ENCODE measurements at regions not wholly inside any gene's neighbourhood (a gene's known extent, or its start where the extent isn't known, plus 50 kb on each side); places are given as distances from the start of the nearest gene placed in this dataset.
A peak's percentile ranks its signal among the peaks of the same experiment; 100 is the strongest.
"Not testable (repeated sequence)": the region's sequence is repeated elsewhere in the genome, so short reads cannot be mapped to it uniquely, and the experiment has no call there.

- not testable (repeated sequence) for H3K36me3 ChIP-seq (ENCODE audit: control insufficient read depth, insufficient read depth, low read length); DNase-seq; H3K4me3 ChIP-seq (ENCODE audit: low read length); H3K27ac ChIP-seq (ENCODE audit: low read length); H3K9me3 ChIP-seq (ENCODE audit: control insufficient read depth, low read depth, low read length); H3K27me3 ChIP-seq (ENCODE audit: control insufficient read depth, insufficient read depth, low read length); H3K4me1 ChIP-seq (ENCODE audit: control insufficient read depth, insufficient read depth, low read length)
- no CpG with 5 or more reads among the region's 2 CpGs for WGBS (ENCODE audit: insufficient coverage, low lambda C conversion rate)
Measured at GRCh38 chr7:110438926-110439325, 652.0 kb upstream of the LRRN3 start.

GRCh38 chr7:110442381-110442837, 648.5 kb upstream of the LRRN3 start:
- no CpG with 5 or more reads among the region's 4 CpGs for WGBS (ENCODE audit: insufficient coverage, low lambda C conversion rate)
- Histone ChIP-seq H3K36me3 (ENCODE audit: control insufficient read depth, insufficient read depth, low read length) (no peaks in the 10 kb centered on the region), H3K4me1 (ENCODE audit: control insufficient read depth, insufficient read depth, low read length) (no peaks in the 10 kb centered on the region), H3K27me3 (ENCODE audit: control insufficient read depth, insufficient read depth, low read length) (no peaks in the 10 kb centered on the region), H3K27ac (ENCODE audit: low read length) (no peak overlapping the region), H3K4me3 (ENCODE audit: low read length) (no peak overlapping the region), H3K9me3 (ENCODE audit: control insufficient read depth, low read depth, low read length) (no peaks in the 10 kb centered on the region)
- DNase-seq = peak; percentile 52 to 72

DNA sequence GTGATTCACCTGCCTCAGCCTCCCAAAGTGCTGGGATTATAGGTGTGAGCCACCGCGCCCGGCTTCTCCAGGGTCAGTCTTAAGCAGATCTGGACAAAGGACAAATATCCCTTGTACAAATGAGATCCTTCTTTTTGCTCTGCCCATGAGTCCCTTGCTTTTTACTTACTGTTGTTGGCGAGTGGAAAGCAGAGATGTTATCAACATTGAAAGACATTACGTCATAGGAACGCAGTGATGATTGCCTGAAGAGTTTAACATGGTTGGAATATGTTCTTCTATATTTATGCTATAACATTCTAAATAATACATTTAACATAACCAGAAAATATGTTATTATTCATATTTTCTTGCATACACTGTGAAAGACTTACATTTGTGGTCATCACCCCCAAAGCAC, 644.3 kb upstream of the LRRN3 start:
- no peak for DNase-seq
- Histone ChIP-seq H3K27ac (ENCODE audit: low read length) (no peak overlapping the region), H3K4me1 (ENCODE audit: control insufficient read depth, insufficient read depth, low read length) (no peaks in the 10 kb centered on the region), H3K9me3 (ENCODE audit: control insufficient read depth, low read depth, low read length) (no peaks in the 10 kb centered on the region), H3K4me3 (ENCODE audit: low read length) (no peak overlapping the region), H3K27me3 (ENCODE audit: control insufficient read depth, insufficient read depth, low read length) (no peaks in the 10 kb centered on the region), H3K36me3 (ENCODE audit: control insufficient read depth, insufficient read depth, low read length) (no peaks in the 10 kb centered on the region)
- WGBS (ENCODE audit: insufficient coverage, low lambda C conversion rate) = no CpG with 5 or more reads among the region's 6 CpGs

GRCh38 chr7:110448918-110449317, 642.0 kb upstream of the LRRN3 start:
- Histone ChIP-seq H3K4me1 (ENCODE audit: control insufficient read depth, insufficient read depth, low read length) (no peaks in the 10 kb centered on the region), H3K4me3 (ENCODE audit: low read length) (no peak overlapping the region), H3K27ac (ENCODE audit: low read length) (no peak overlapping the region), H3K9me3 (ENCODE audit: control insufficient read depth, low read depth, low read length) (no peaks in the 10 kb centered on the region), H3K27me3 (ENCODE audit: control insufficient read depth, insufficient read depth, low read length) (no peaks in the 10 kb centered on the region), H3K36me3 (ENCODE audit: control insufficient read depth, insufficient read depth, low read length) (no peaks in the 10 kb centered on the region)
- no peak for DNase-seq

- Histone ChIP-seq H3K27ac (ENCODE audit: low read length) (no peak overlapping the region), H3K9me3 (ENCODE audit: control insufficient read depth, low read depth, low read length) (no peaks in the 10 kb centered on the region), H3K4me3 (ENCODE audit: low read length) (no peak overlapping the region), H3K27me3 (ENCODE audit: control insufficient read depth, insufficient read depth, low read length) (no peaks in the 10 kb centered on the region), H3K36me3 (ENCODE audit: control insufficient read depth, insufficient read depth, low read length) (no peaks in the 10 kb centered on the region), H3K4me1 (ENCODE audit: control insufficient read depth, insufficient read depth, low read length) (no peaks in the 10 kb centered on the region)
- no peak for DNase-seq
- WGBS (ENCODE audit: insufficient coverage, low lambda C conversion rate) = 93% methylated on average over 2 of the region's 3 CpGs
Measured at GRCh38 chr7:110454713-110455112, 636.2 kb upstream of the LRRN3 start.

- Histone ChIP-seq H3K4me3 (ENCODE audit: low read length) (no peak overlapping the region), H3K27me3 (ENCODE audit: control insufficient read depth, insufficient read depth, low read length) (no peaks in the 10 kb centered on the region), H3K4me1 (ENCODE audit: control insufficient read depth, insufficient read depth, low read length) (no peaks in the 10 kb centered on the region), H3K36me3 (ENCODE audit: control insufficient read depth, insufficient read depth, low read length) (no peaks in the 10 kb centered on the region), H3K9me3 (ENCODE audit: control insufficient read depth, low read depth, low read length) (no peaks in the 10 kb centered on the region), H3K27ac (ENCODE audit: low read length) (no peak overlapping the region)
- WGBS (ENCODE audit: insufficient coverage, low lambda C conversion rate) = 52% methylated on average over 2 of the region's 2 CpGs
- DNase-seq = no peak
Measured at GRCh38 chr7:110461621-110462020, 629.3 kb upstream of the LRRN3 start.

DNA sequence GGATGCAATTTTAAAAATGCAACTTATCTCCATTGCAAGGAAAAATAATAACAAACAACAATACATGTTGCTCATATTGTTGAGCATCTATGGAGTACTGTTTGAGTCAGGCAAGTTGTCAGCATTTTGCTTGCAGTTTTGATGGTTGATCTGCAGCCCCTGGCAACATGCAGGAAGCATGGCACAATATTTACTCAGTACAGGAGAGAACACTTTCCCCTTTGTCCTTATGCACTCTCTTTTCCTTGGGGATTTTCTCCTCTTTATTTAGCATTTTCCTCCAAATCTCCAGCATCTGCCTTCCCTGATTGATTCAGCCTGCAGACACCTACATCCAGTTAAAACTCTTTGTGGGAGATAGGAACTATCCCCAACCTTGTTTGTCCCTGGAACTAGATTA, 620.5 kb upstream of the LRRN3 start:
- Histone ChIP-seq H3K4me1 (ENCODE audit: control insufficient read depth, insufficient read depth, low read length) (no peaks in the 10 kb centered on the region), H3K36me3 (ENCODE audit: control insufficient read depth, insufficient read depth, low read length) (no peaks in the 10 kb centered on the region), H3K27ac (ENCODE audit: low read length) (no peak overlapping the region), H3K9me3 (ENCODE audit: control insufficient read depth, low read depth, low read length) (no peaks in the 10 kb centered on the region), H3K27me3 (ENCODE audit: control insufficient read depth, insufficient read depth, low read length) (no peaks in the 10 kb centered on the region), H3K4me3 (ENCODE audit: low read length) (no peak overlapping the region)
- no peak for DNase-seq

- DNase-seq = not testable (repeated sequence)
- no CpG with 5 or more reads among the region's 7 CpGs for WGBS (ENCODE audit: insufficient coverage, low lambda C conversion rate)
Measured at GRCh38 chr7:110472419-110472818, 618.5 kb upstream of the LRRN3 start.

GRCh38 chr7:110480964-110481363, 610.0 kb upstream of the LRRN3 start:
- no peak for DNase-seq
- H3K9me3 ChIP-seq (ENCODE audit: control insufficient read depth, low read depth, low read length) = peaks cover 3% of the 10 kb centered on the region
- no CpG with 5 or more reads among the region's 2 CpGs for WGBS (ENCODE audit: insufficient coverage, low lambda C conversion rate)
- no peak overlapping the region for H3K4me3 ChIP-seq (ENCODE audit: low read length)
- H3K36me3 ChIP-seq (ENCODE audit: control insufficient read depth, insufficient read depth, low read length) = no peaks in the 10 kb centered on the region
- no peaks in the 10 kb centered on the region for H3K4me1 ChIP-seq (ENCODE audit: control insufficient read depth, insufficient read depth, low read length)
- H3K27ac ChIP-seq (ENCODE audit: low read length) = no peak overlapping the region
- no peaks in the 10 kb centered on the region for H3K27me3 ChIP-seq (ENCODE audit: control insufficient read depth, insufficient read depth, low read length)

More at GRCh38 chr7:110472419-110472818, 618.5 kb upstream of the LRRN3 start:
- not testable (repeated sequence) for H3K9me3 ChIP-seq (ENCODE audit: control insufficient read depth, low read depth, low read length); H3K27me3 ChIP-seq (ENCODE audit: control insufficient read depth, insufficient read depth, low read length); H3K4me3 ChIP-seq (ENCODE audit: low read length); H3K36me3 ChIP-seq (ENCODE audit: control insufficient read depth, insufficient read depth, low read length); H3K4me1 ChIP-seq (ENCODE audit: control insufficient read depth, insufficient read depth, low read length); H3K27ac ChIP-seq (ENCODE audit: low read length)

- H3K9me3 ChIP-seq (ENCODE audit: control insufficient read depth, low read depth, low read length) = no peaks in the 10 kb centered on the region
- no peak for DNase-seq
- no CpG with 5 or more reads among the region's 3 CpGs for WGBS (ENCODE audit: insufficient coverage, low lambda C conversion rate)
- H3K36me3 ChIP-seq (ENCODE audit: control insufficient read depth, insufficient read depth, low read length) = no peaks in the 10 kb centered on the region
- no peak overlapping the region for H3K27ac ChIP-seq (ENCODE audit: low read length)
- no peaks in the 10 kb centered on the region for H3K4me1 ChIP-seq (ENCODE audit: control insufficient read depth, insufficient read depth, low read length)
- no peak overlapping the region for H3K4me3 ChIP-seq (ENCODE audit: low read length)
- H3K27me3 ChIP-seq (ENCODE audit: control insufficient read depth, insufficient read depth, low read length) = no peaks in the 10 kb centered on the region
Measured at GRCh38 chr7:110483553-110483952, 607.4 kb upstream of the LRRN3 start.

GRCh38 chr7:110484356-110484755, 606.6 kb upstream of the LRRN3 start:
- H3K9me3 ChIP-seq (ENCODE audit: control insufficient read depth, low read depth, low read length) = no peaks in the 10 kb centered on the region
- no peak overlapping the region for H3K27ac ChIP-seq (ENCODE audit: low read length)
- H3K4me1 ChIP-seq (ENCODE audit: control insufficient read depth, insufficient read depth, low read length) = no peaks in the 10 kb centered on the region
- H3K27me3 ChIP-seq (ENCODE audit: control insufficient read depth, insufficient read depth, low read length) = no peaks in the 10 kb centered on the region
- DNase-seq = no peak
- WGBS (ENCODE audit: insufficient coverage, low lambda C conversion rate) = 70% methylated on average over 2 of the region's 2 CpGs
- H3K36me3 ChIP-seq (ENCODE audit: control insufficient read depth, insufficient read depth, low read length) = no peaks in the 10 kb centered on the region
- no peak overlapping the region for H3K4me3 ChIP-seq (ENCODE audit: low read length)
